ENCODE measurements at regions not wholly inside any gene's neighbourhood (a gene's known extent, or its start where the extent isn't known, plus 50 kb on each side); places are given as distances from the start of the nearest gene placed in this dataset.
"Not testable (repeated sequence)": the region's sequence is repeated elsewhere in the genome, so short reads cannot be mapped to it uniquely, and the experiment has no call there.

DNA sequence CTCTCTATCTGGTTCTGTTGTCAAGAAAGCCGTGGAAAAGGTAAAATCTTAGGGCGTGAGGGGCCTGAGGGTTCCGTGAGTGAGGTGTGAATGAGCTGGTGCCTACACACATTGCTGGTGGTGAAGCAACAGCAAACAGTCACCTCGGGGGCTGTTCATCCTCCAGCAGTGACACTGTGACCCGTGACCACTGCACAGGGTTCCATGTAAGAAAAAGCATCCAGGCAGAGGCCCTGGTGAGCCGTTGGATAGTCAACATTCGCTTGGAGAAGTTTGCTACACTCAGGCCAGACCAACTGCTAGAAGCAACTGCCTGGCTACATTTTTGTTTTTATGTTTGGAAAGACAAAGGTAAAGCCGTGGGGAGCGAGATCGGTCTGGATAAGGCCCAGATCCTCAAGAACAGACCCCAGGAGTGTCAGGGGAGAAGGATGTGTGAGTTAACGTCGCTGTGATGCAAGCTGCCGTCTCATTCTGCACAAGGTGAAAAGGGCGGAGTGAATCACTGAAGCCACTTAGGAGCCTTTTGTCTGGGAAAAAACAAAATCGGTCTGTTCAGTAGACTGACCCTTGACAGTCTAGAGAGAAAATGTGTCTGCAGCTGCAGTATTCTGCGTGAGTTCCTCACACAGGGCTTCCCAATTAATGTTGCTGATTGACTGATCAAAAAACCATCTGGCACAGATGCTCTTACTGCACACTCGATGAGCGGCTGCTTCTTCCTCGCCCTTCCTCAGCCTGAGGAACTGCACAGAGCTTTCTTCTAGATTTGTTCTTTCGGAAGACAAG lies 404.0 kb downstream of the SMOC2 start:
- no peak overlapping the region for H3K27ac ChIP-seq

DNA sequence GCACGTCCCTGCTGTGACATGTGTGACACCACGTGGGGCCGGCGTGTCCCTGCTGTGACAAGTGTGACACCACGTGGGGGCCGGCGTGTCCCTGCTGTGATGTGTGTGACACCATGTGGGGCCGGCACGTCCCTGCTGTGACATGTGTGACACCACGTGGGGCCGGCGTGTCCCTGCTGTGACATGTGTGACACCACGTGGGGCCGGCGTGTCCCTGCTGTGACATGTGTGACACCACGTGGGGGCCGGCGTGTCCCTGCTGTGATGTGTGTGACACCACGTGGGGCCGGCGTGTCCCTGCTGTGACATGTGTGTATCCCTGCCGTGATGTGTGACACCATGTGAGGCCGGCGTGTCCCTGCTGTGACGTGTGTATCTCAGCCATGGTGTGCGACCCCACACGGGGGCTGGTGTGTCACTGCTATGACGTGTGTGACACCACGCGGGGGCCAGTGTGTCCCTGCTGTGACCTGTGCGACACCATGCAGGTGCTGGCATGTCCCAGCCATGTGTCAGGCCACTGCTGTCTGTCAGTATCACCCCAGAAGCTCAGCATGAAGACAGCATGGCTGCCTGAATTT lies 401.7 kb downstream of the SMOC2 start:
- peaks cover 0 to 24% (median 19%) of the 10 kb centered on the region in 10 experiments; a peak in 14 of 20 replicates for H3K4me1 ChIP-seq
- not testable (repeated sequence) for H4K20me1 ChIP-seq, H3K27ac ChIP-seq

More for the DNA sequence above, 404.0 kb downstream of the SMOC2 start:
- Histone ChIP-seq H3K9ac (no peak overlapping the region), H3K36me3 (no peaks in the 10 kb centered on the region), H4K20me1 (no peaks in the 10 kb centered on the region), H3K4me2 (no peak overlapping the region), H3K9me3 (replicated peaks in 1 of 11) (peaks cover 0 to 8% (median 0%) of the 10 kb centered on the region in 11 experiments; a peak in 9 of 22 replicates), H3K4me3 (no peak overlapping the region), H3K4me1 (peaks cover 8 to 16% (median 12%) of the 10 kb centered on the region in 10 experiments; a peak in 19 of 20 replicates), H3K27me3 (no peaks in the 10 kb centered on the region)
- TF ChIP-seq Cebpa-rat (IDR thresholded peaks at IDR 0.05) = no peak

DNA sequence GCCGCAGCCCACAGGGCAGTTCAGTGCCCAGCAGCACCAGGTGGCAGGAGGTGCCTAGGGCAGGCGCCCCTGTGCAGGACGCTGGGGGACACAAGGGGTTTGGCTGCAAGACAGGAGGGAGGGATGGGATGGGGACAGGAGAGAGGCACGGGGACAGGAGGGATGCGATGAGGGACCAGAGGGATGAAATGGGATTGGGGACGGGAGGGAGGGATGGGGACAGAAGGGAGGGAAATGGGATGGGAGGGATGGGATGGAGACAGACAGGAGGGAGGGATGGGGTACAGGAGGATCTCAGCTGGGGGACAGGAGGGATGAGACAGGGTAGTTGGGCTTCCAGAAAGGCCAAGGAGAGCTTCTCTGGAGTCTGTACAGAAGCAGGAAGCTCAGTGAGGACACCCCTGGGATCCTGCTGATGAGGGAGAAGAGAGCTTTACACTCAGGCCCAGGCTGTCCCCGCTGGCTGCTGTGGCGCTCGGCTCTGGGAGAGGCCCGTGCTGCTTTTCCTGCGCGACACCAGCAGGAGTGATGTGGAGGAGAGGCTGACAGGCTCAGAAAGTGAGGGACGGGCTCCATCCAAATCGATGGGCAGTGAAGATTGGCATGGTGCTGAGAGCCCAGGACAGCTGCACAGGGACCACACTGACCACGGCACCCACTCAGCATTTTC lies 400.8 kb downstream of the SMOC2 start:
- no peaks in the 10 kb centered on the region for H3K36me3 ChIP-seq
- peaks cover 0 to 11% (median 0%) of the 10 kb centered on the region in 11 experiments; a peak in 9 of 22 replicates for H3K9me3 ChIP-seq (replicated peaks in 1 of 11)
- no peaks in the 10 kb centered on the region for H4K20me1 ChIP-seq
- no peak for TF ChIP-seq Cebpa-rat (IDR thresholded peaks at IDR 0.05)
- no peak overlapping the region for H3K4me2 ChIP-seq
- no peak overlapping the region for H3K9ac ChIP-seq
- H3K27ac ChIP-seq = no peak overlapping the region
- peaks cover 0 to 32% (median 25%) of the 10 kb centered on the region in 10 experiments; a peak in 14 of 20 replicates for H3K4me1 ChIP-seq
- peaks cover 0 to 6% (median 0%) of the 10 kb centered on the region in 11 experiments; a peak in 2 of 22 replicates for H3K27me3 ChIP-seq
- H3K4me3 ChIP-seq = no peak overlapping the region

More for the DNA sequence above, 401.7 kb downstream of the SMOC2 start:
- peaks cover 0 to 11% (median 0%) of the 10 kb centered on the region in 11 experiments; a peak in 9 of 22 replicates for H3K9me3 ChIP-seq (replicated peaks in 1 of 11)
- H3K4me3 ChIP-seq, H3K4me2 ChIP-seq, H3K27me3 ChIP-seq, H3K36me3 ChIP-seq, H3K9ac ChIP-seq: not testable (repeated sequence)

DNA sequence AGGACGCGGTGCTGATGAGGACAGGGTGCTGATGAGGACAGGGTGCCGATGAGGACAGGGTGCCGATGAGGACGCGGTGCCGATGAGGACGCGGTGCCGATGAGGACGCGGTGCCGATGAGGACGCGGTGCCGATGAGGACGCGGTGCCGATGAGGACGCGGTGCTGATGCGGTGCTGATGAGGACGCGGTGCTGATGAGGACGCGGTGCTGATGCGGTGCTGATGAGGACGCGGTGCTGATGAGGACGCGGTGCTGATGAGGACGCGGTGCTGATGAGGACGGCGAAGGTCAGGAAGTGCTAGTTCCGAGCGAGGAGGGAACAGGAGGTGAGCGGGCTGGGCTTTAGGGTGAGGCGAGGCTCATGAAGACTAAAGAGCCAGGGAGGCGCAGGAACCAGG lies 399.9 kb downstream of the SMOC2 start:
- not testable (repeated sequence) for H3K27me3 ChIP-seq, H3K36me3 ChIP-seq, H3K27ac ChIP-seq, H3K4me2 ChIP-seq, H3K9ac ChIP-seq, H4K20me1 ChIP-seq, H3K4me3 ChIP-seq
- Histone ChIP-seq H3K9me3 (replicated peaks in 1 of 11) (peaks cover 0 to 11% (median 0%) of the 10 kb centered on the region in 11 experiments; a peak in 9 of 22 replicates), H3K4me1 (peaks cover 0 to 32% (median 25%) of the 10 kb centered on the region in 10 experiments; a peak in 14 of 20 replicates)

DNA sequence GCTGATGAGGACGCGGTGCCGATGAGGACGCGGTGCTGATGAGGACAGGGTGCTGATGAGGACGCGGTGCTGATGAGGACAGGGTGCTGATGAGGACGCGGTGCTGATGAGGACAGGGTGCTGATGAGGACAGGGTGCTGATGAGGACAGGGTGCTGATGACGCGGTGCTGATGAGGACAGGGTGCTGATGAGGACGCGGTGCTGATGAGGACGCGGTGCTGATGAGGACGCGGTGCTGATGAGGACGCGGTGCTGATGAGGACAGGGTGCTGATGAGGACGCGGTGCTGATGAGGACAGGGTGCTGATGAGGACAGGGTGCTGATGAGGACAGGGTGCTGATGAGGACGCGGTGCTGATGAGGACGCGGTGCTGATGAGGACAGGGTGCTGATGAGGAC lies 399.3 kb downstream of the SMOC2 start:
- not testable (repeated sequence) for H3K36me3 ChIP-seq, H3K27me3 ChIP-seq, H3K4me2 ChIP-seq, H3K9ac ChIP-seq, H4K20me1 ChIP-seq, H3K27ac ChIP-seq, H3K4me3 ChIP-seq
- Histone ChIP-seq H3K9me3 (replicated peaks in 1 of 11) (peaks cover 0 to 11% (median 0%) of the 10 kb centered on the region in 11 experiments; a peak in 9 of 22 replicates), H3K4me1 (peaks cover 0 to 30% (median 25%) of the 10 kb centered on the region in 10 experiments; a peak in 14 of 20 replicates)

DNA sequence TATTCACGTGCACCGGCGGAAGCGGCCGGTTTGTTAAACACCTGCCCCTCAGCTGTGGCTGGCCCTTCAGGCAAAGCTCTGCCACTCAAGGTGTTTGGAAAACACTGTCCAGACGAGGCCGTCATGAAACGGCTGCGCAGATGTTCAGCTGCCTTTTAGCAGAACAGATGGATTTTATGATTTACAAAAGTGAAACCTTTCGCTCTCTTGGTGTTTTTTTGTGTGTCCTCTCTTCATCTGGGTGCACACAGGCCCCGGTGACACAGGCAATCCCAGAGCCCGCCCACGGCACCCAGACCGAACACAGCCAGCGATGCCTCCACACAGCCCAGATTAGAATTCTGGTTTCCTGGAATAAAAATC lies 397.0 kb downstream of the SMOC2 start:
- H3K4me2 ChIP-seq = peak overlapping the region; percentile 18 to 79 (median 63); a peak in 21 of 22 replicates
- peak overlapping the region in 2 of 11 experiments; percentile 2 to 18; a peak in 1 of 22 replicates for H3K9ac ChIP-seq
- peaks cover 0 to 34% (median 25%) of the 10 kb centered on the region in 10 experiments; a peak in 14 of 20 replicates for H3K4me1 ChIP-seq
- no peak for TF ChIP-seq Cebpa-rat (IDR thresholded peaks at IDR 0.05)
- H3K27me3 ChIP-seq = peaks cover 0 to 6% (median 0%) of the 10 kb centered on the region in 11 experiments; a peak in 2 of 22 replicates
- H3K36me3 ChIP-seq = no peaks in the 10 kb centered on the region
- H4K20me1 ChIP-seq = no peaks in the 10 kb centered on the region
- H3K9me3 ChIP-seq (replicated peaks in 1 of 11) = peaks cover 0 to 11% (median 0%) of the 10 kb centered on the region in 11 experiments; a peak in 9 of 22 replicates
- H3K4me3 ChIP-seq = peak overlapping the region in 2 of 10 experiments; percentile 16 to 23; a peak in 2 of 20 replicates
- H3K27ac ChIP-seq = no peak overlapping the region; a peak in 1 of 22 replicates

DNA sequence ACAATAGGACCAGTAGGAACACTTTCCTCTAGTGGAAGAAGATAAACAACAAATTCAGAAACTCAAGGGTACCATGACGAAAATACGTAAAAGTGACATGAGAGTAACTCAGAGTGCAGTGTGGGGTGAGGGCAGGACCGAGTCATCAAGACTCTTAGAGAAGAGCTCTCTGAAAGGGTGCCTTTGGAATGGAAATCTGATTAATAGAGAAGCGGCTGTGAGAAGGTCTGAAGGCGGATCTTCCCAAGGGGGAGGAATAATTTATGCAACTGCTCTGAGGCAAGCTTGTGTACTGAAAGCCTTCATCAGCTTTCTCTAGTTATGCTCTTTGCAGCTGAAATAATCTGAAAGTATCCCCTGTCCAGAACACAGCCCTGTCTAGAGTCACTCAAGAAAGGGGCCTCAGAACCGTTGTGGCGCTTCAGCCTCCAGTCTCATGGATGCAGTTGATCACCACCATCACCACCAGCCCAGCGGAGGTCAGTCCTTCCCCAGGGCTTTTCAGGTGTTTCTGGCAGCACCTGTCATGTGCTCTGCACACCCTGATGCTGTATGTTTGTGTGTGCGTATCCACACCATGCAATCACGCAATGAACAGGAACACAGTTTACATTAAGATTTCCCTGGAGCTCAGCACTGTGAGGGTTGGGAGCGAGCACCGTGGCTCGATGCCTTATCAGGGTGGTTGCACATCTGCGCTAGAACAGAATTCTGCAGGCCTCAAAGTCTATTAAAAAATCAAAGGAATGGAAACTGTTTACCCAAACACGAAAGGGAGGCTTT lies 396.5 kb downstream of the SMOC2 start:
- no peaks in the 10 kb centered on the region for H3K36me3 ChIP-seq
- H3K4me1 ChIP-seq = peaks cover 0 to 34% (median 25%) of the 10 kb centered on the region in 10 experiments; a peak in 14 of 20 replicates
- peak overlapping the region; percentile 18 to 79 (median 63); a peak in 21 of 22 replicates for H3K4me2 ChIP-seq
- 0 out of 22 replicates have a peak overlapping the region, but pooled peaks of 2 of the 11 experiments have one; percentile 2 to 18 for H3K9ac ChIP-seq
- H3K9me3 ChIP-seq (replicated peaks in 1 of 11) = peaks cover 0 to 11% (median 0%) of the 10 kb centered on the region in 11 experiments; a peak in 9 of 22 replicates
- H3K27ac ChIP-seq = no peak overlapping the region
- peaks cover 0 to 6% (median 0%) of the 10 kb centered on the region in 11 experiments; a peak in 2 of 22 replicates for H3K27me3 ChIP-seq
- H4K20me1 ChIP-seq = no peaks in the 10 kb centered on the region
- no peak for TF ChIP-seq Cebpa-rat (IDR thresholded peaks at IDR 0.05)
- peak overlapping the region in 2 of 10 experiments; percentile 16 to 23; a peak in 2 of 20 replicates for H3K4me3 ChIP-seq

DNA sequence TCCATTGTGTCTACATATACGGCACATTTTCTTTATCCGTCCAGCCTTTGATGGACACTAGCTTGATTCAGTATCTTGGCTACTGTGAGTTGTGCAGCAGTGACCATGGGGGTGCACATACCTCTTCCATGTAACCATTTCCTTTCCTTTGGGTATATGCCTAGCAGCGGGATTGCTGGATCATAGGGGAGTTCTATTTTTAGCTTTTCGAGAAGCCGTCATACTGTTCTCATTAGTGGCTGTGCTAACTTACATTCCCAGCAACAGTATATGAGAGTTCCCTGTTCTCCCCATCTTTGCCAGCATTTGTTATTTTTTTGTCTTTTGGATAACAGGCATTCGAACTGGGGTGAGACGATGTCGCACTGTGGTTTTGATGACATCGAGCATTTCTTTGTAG lies 395.0 kb downstream of the SMOC2 start:
- no peak for TF ChIP-seq Cebpa-rat (IDR thresholded peaks at IDR 0.05)

More for the DNA sequence above, 395.0 kb downstream of the SMOC2 start:
- H3K4me2 ChIP-seq = no peak overlapping the region
- peaks cover 0 to 6% (median 0%) of the 10 kb centered on the region in 11 experiments; a peak in 2 of 22 replicates for H3K27me3 ChIP-seq
- H4K20me1 ChIP-seq = no peaks in the 10 kb centered on the region
- H3K9me3 ChIP-seq (replicated peaks in 1 of 11) = peaks cover 0 to 6% (median 0%) of the 10 kb centered on the region in 11 experiments; a peak in 9 of 22 replicates
- H3K4me1 ChIP-seq = peaks cover 0 to 34% (median 25%) of the 10 kb centered on the region in 10 experiments; a peak in 14 of 20 replicates
- no peaks in the 10 kb centered on the region for H3K36me3 ChIP-seq
- H3K27ac ChIP-seq = no peak overlapping the region
- H3K4me3 ChIP-seq = no peak overlapping the region
- no peak overlapping the region for H3K9ac ChIP-seq

Data from BLaER1 treated with 17β-estradiol and CSF1 and Interleukin-3, amounts not matched to agents 10 nM and 100 nM (cell line).